ENCODE measurements at regions not wholly inside any gene's neighbourhood (a gene's known extent, or its start where the extent isn't known, plus 50 kb on each side); places are given as distances from the start of the nearest gene placed in this dataset.

DNA sequence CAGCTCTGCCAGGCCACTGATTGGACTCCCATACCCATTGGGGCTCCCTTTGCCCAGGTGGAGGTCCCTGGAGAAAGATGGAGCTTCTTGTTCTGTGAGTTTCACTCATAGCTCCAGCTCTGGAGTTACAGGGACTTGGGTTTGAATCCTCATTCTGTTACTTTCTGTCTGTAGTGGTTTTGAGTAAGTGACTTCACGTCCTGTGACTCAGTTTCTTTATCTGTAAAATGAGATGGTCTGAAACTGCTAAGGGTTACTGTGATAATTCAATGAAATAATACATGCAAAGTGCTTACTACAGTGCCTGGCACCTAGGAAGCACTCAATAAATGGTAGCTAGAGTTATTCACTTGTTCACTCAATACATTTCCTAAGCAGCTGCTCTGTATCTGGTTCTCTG is 88.5 kb upstream of the SLC2A1 start:
- TF ChIP-seq CTCF (IDR thresholded peaks at IDR 0.05) (no peak), POLR2A (IDR thresholded peaks at IDR 0.05) (no peak)

All from gastroesophageal sphincter (tissue), 3 donors.